SH-SY5Y (cell line): ENCODE measurements at regions not wholly inside any gene's neighbourhood (a gene's known extent, or its start where the extent isn't known, plus 50 kb on each side); places are given as distances from the start of the nearest gene placed in this dataset.

Experiments
- GATA2 ChIP-seq: IDR thresholded peaks from 2 replicates; pipeline ENCODE4 v1.6.1; 2011; ENCODE audit warnings: mild to moderate bottlenecking, low read depth, low read length
- GATA3 ChIP-seq: IDR thresholded peaks from 2 replicates; pipeline ENCODE4 v1.6.1; 2011; ENCODE audit warnings: low read depth, mild to moderate bottlenecking, low read length, moderate library complexity

GRCh38 chr14:80055226-80055625, 156.1 kb downstream of the DIO2 start:
- TF ChIP-seq GATA3 = no peak
- no peak for TF ChIP-seq GATA2
